Keratinocyte (primary cell): ENCODE measurements at regions not wholly inside any gene's neighbourhood (a gene's known extent, or its start where the extent isn't known, plus 50 kb on each side); places are given as distances from the start of the nearest gene placed in this dataset.
A peak's percentile ranks its signal among the peaks of the same experiment; 100 is the strongest.

Experiments
- DNase-seq: peaks from one replicate; pipeline ENCODE4 v3.0.0-alpha.2; 2011; ENCODE audit warnings: low read depth, missing footprints, low spot score
- FAIRE-seq: peaks from 2 replicates; lab custom pipeline; 2011; peaks lifted over from hg19 to GRCh38; lab: Jason Lieb, UNC
- H2AFZ ChIP-seq: 2 replicates; pipeline ENCODE4 v1.6.0; 2012; ENCODE audit warnings: low read length, control low read depth, inconsistent platforms; ENCODE audit not compliant: control insufficient read depth
- H3K27ac ChIP-seq: 2 replicates; pipeline ENCODE4 v1.5.1; 2011; ENCODE audit warnings: low read length; ENCODE audit not compliant: control insufficient read depth, insufficient read depth
- H3K27me3 ChIP-seq: 3 replicates; pipeline ENCODE4 v1.6.0; 2011; ENCODE audit warnings: low read length; ENCODE audit not compliant: control insufficient read depth, insufficient read depth; ENCODE audit errors: extremely low read depth
- H3K36me3 ChIP-seq, 2 experiments: 2 replicates in 1 of 2; 3 replicates in 1 of 2; pipeline ENCODE4 v1.5.1; 2011; ENCODE audit warnings: low read length in 2 of 2, mild to moderate bottlenecking in 1 of 2; ENCODE audit not compliant: control insufficient read depth in 2 of 2, insufficient read depth in 2 of 2; ENCODE audit errors: extremely low read depth in 1 of 2
- H3K4me1 ChIP-seq: 3 replicates; pipeline ENCODE4 v1.5.1; 2011; ENCODE audit warnings: low read length; ENCODE audit not compliant: control insufficient read depth, insufficient read depth; ENCODE audit errors: extremely low read depth
- H3K4me2 ChIP-seq: 3 replicates; pipeline ENCODE4 v1.6.0; 2011; ENCODE audit warnings: low read depth, low read length; ENCODE audit not compliant: control insufficient read depth, insufficient read depth; ENCODE audit errors: extremely low read depth
- H3K4me3 ChIP-seq, 3 experiments: fragments of 200-600 bp in 1 of 3; sonication (generic) in 1 of 3; 2 replicates in 2 of 3; 3 replicates in 1 of 3; pipeline ENCODE4 v1.5.1; 2011 to 2016; ENCODE audit warnings: low read length in 3 of 3, mild to moderate bottlenecking in 3 of 3, control low read depth in 2 of 3, inconsistent platforms in 1 of 3, low read depth in 1 of 3, mixed read lengths in 1 of 3, mixed run types in 1 of 3, moderate library complexity in 1 of 3; ENCODE audit not compliant: control insufficient read depth in 2 of 3, insufficient read depth in 2 of 3; ENCODE audit errors: extremely low read depth in 1 of 3
- H3K79me2 ChIP-seq: 2 replicates; pipeline ENCODE4 v1.6.0; 2012; ENCODE audit warnings: low read length; ENCODE audit not compliant: control insufficient read depth, insufficient read depth
- H3K9ac ChIP-seq: 3 replicates; pipeline ENCODE4 v1.6.0; 2011; ENCODE audit warnings: low read length; ENCODE audit not compliant: control insufficient read depth, insufficient read depth; ENCODE audit errors: extremely low read depth
- H3K9me1 ChIP-seq: 3 replicates; pipeline ENCODE4 v1.6.0; 2011; ENCODE audit warnings: low read length; ENCODE audit not compliant: control insufficient read depth, insufficient read depth; ENCODE audit errors: extremely low read depth
- H3K9me3 ChIP-seq: 2 replicates; pipeline ENCODE4 v1.5.1; 2012; ENCODE audit warnings: low read depth, low read length; ENCODE audit not compliant: control insufficient read depth
- H4K20me1 ChIP-seq: 3 replicates; pipeline ENCODE4 v1.6.0; 2011; ENCODE audit warnings: low read length; ENCODE audit not compliant: control insufficient read depth, insufficient read depth; ENCODE audit errors: extremely low read depth
- EZH2 ChIP-seq: IDR thresholded peaks from one replicate; pipeline ENCODE4 v1.6.1; 2012; ENCODE audit warnings: inconsistent platforms, mild to moderate bottlenecking, low read length, moderate library complexity
- dilution Hi-C: fragments of 300-500 bp; cut with MboI; formaldehyde crosslinking; loops from one replicate; pipeline ENCODE4 v1.7.0; 2020; ENCODE audit warnings: low sequenced_read_pairs; ENCODE audit not compliant: extremely low pct_ligation_motif_present
- TF ChIP-seq, protein P1 (sequence below), 3 experiments: IDR thresholded peaks in 1 of 3; conservative IDR thresholded peaks in 1 of 3; optimal IDR thresholded peaks in 1 of 3; 2 replicates in 2 of 3; 3 replicates in 1 of 3; pipeline versions ENCODE3 to v1.5.1; 2011; ENCODE audit warnings: low read length in 3 of 3, mild to moderate bottlenecking in 3 of 3, moderate library complexity in 2 of 3, control low read depth in 1 of 3, inconsistent platforms in 1 of 3; ENCODE audit not compliant: insufficient read depth in 2 of 3; ENCODE audit errors: extremely low read depth in 1 of 3

DNA sequence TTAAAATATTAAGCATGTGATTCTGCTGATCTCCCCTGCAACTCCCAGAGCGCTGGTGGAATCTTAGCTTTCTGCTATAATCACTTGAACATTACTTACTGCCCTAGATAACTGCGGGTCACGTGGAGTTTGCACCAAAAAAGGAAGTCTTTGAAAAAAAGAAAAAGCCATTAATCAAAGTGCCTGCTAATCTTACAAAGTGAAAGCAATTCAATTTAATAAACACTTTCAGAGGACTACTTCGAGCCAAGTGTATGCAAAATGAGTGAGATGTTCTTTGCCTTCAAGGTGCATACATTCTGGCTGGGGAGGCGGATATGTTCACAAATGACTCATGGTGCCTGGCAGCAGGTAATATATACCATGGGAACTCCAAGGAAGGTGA, 109.9 kb upstream of the GAP43 start:
- Histone ChIP-seq H3K27ac (no peak overlapping the region), H3K9me1 (no peaks in the 10 kb centered on the region), H4K20me1 (no peaks in the 10 kb centered on the region), H3K9ac (no peak overlapping the region), H2AFZ (no peak overlapping the region), H3K36me3 (no peaks in the 10 kb centered on the region), H3K4me1 (peaks cover 7% of the 10 kb centered on the region), H3K27me3 (peaks cover 7% of the 10 kb centered on the region), H3K4me3 (peak overlapping the region in 1 of 3 experiments; percentile 65), H3K4me2 (peak overlapping the region; percentile 88), H3K9me3 (no peaks in the 10 kb centered on the region), H3K79me2 (no peaks in the 10 kb centered on the region)
- no peak for TF ChIP-seq EZH2
- TF ChIP-seq, protein P1, sequence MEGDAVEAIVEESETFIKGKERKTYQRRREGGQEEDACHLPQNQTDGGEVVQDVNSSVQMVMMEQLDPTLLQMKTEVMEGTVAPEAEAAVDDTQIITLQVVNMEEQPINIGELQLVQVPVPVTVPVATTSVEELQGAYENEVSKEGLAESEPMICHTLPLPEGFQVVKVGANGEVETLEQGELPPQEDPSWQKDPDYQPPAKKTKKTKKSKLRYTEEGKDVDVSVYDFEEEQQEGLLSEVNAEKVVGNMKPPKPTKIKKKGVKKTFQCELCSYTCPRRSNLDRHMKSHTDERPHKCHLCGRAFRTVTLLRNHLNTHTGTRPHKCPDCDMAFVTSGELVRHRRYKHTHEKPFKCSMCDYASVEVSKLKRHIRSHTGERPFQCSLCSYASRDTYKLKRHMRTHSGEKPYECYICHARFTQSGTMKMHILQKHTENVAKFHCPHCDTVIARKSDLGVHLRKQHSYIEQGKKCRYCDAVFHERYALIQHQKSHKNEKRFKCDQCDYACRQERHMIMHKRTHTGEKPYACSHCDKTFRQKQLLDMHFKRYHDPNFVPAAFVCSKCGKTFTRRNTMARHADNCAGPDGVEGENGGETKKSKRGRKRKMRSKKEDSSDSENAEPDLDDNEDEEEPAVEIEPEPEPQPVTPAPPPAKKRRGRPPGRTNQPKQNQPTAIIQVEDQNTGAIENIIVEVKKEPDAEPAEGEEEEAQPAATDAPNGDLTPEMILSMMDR (optimal IDR thresholded peaks at IDR 0.05 in 1 of 3, IDR thresholded peaks at IDR 0.05 in 1 of 3, conservative IDR thresholded peaks at IDR 0.05 in 1 of 3; ENCODE audit: extremely low read depth in 1 of 3, insufficient read depth in 2 of 3, low read length in 3 of 3): no peak
- DNase-seq (no peak), FAIRE-seq (no peak)
- dilution Hi-C loops: no loop called here

DNA sequence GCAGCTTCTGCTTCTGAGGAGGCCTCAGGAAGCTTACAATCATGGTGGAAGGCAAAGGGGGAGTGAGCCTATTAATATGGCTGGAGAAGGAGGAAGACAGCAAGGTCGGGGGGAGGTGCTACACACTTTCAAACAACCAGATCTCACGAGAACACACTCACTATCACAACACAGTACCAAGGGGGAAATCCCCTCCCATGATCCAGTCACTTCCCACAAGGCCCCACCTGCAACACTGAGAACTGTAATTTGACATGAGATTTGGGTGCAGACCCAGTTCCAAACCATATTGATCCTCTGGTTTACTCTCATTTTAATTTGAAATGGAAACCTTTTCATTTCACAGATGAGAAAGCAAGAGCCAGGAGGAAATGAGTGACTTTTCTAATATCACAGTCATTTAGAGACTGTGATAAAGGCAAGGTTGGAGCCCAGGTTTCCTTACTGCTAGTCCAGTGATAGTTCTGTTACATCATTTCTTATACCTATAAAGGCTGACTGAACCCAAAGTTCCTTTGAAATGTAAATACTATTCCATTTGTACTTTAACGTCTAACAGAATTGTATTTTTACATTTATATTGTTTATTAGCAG, 105.8 kb upstream of the GAP43 start:
- no peak for DNase-seq
- H3K4me3 ChIP-seq: no peak overlapping the region
- no peak for FAIRE-seq
- TF ChIP-seq, protein P1 (optimal IDR thresholded peaks at IDR 0.05 in 1 of 3, IDR thresholded peaks at IDR 0.05 in 1 of 3, conservative IDR thresholded peaks at IDR 0.05 in 1 of 3; ENCODE audit: extremely low read depth in 1 of 3, insufficient read depth in 2 of 3, low read length in 3 of 3): no peak
- TF ChIP-seq EZH2: no peak
- H3K4me2 ChIP-seq: no peak overlapping the region
- H2AFZ ChIP-seq: no peak overlapping the region
- peaks cover 11% of the 10 kb centered on the region for H3K4me1 ChIP-seq
- no peaks in the 10 kb centered on the region for H4K20me1 ChIP-seq
- H3K9me3 ChIP-seq: no peaks in the 10 kb centered on the region
- H3K9ac ChIP-seq: no peak overlapping the region
- H3K27me3 ChIP-seq: no peaks in the 10 kb centered on the region
- H3K27ac ChIP-seq: no peak overlapping the region
- dilution Hi-C loops: no loop called here
- no peaks in the 10 kb centered on the region for H3K79me2 ChIP-seq
- no peaks in the 10 kb centered on the region for H3K9me1 ChIP-seq
- no peaks in the 10 kb centered on the region for H3K36me3 ChIP-seq
